Suprapubic skin (tissue), 4 donors: ENCODE measurements at regions not wholly inside any gene's neighbourhood (a gene's known extent, or its start where the extent isn't known, plus 50 kb on each side); places are given as distances from the start of the nearest gene placed in this dataset.

Experiments used
- DNase-seq, 2 donors: peaks; one replicate each; pipeline ENCODE4 v3.0.0-alpha.2; 2019; ENCODE audit warnings: low spot score in 2 of 2
- H3K27ac ChIP-seq: fragments of 200-600 bp; sonication (generic); one replicate; pipeline ENCODE4 v1.5.1; 2019
- H3K27me3 ChIP-seq: fragments of 200-600 bp; sonication (generic); one replicate; pipeline ENCODE4 v1.5.1; 2019
- H3K36me3 ChIP-seq: fragments of 200-600 bp; sonication (generic); one replicate; pipeline ENCODE4 v1.5.1; 2019
- H3K4me1 ChIP-seq: fragments of 200-600 bp; sonication (generic); one replicate; pipeline ENCODE4 v1.5.1; 2019
- H3K4me3 ChIP-seq: fragments of 200-600 bp; sonication (generic); one replicate; pipeline ENCODE4 v1.5.1; 2019; ENCODE audit warnings: mild to moderate bottlenecking
- H3K9me3 ChIP-seq: fragments of 200-600 bp; sonication (generic); one replicate; pipeline ENCODE4 v1.5.1; 2019
- EP300 ChIP-seq: sonication (generic); formaldehyde crosslinking; IDR thresholded peaks from one replicate; pipeline ENCODE4 v1.6.1; 2017; ENCODE audit warnings: antibody characterized with exemption
- POLR2A ChIP-seq, 2 donors: fragments of 450-650 bp; IDR thresholded peaks; one replicate each; pipeline ENCODE4 v1.6.1; 2017; ENCODE audit warnings: antibody characterized with exemption in 2 of 2, mild to moderate bottlenecking in 2 of 2, moderate library complexity in 2 of 2
- POLR2AphosphoS5 ChIP-seq, 3 donors: sonication (generic); formaldehyde crosslinking; IDR thresholded peaks; one replicate each; pipeline ENCODE4 v1.6.1; 2017; ENCODE audit warnings: antibody characterized with exemption in 3 of 3
- WGBS: methylation state at CpG from one replicate; pipeline ENCODE4 v1.1.5; 2018; 5-methylcytosine and 5-hydroxymethylcytosine counted together
- TF ChIP-seq, protein P1 (sequence below), 2 donors: fragments of 200-600 bp in 1 of 2; fragments of 450-650 bp in 1 of 2; sonication (generic) in 1 of 2; IDR thresholded peaks; one replicate each; pipeline ENCODE4 v1.5.1; 2016 to 2019; ENCODE audit warnings: antibody characterized with exemption in 2 of 2, mild to moderate bottlenecking in 1 of 2, moderate library complexity in 1 of 2

DNA sequence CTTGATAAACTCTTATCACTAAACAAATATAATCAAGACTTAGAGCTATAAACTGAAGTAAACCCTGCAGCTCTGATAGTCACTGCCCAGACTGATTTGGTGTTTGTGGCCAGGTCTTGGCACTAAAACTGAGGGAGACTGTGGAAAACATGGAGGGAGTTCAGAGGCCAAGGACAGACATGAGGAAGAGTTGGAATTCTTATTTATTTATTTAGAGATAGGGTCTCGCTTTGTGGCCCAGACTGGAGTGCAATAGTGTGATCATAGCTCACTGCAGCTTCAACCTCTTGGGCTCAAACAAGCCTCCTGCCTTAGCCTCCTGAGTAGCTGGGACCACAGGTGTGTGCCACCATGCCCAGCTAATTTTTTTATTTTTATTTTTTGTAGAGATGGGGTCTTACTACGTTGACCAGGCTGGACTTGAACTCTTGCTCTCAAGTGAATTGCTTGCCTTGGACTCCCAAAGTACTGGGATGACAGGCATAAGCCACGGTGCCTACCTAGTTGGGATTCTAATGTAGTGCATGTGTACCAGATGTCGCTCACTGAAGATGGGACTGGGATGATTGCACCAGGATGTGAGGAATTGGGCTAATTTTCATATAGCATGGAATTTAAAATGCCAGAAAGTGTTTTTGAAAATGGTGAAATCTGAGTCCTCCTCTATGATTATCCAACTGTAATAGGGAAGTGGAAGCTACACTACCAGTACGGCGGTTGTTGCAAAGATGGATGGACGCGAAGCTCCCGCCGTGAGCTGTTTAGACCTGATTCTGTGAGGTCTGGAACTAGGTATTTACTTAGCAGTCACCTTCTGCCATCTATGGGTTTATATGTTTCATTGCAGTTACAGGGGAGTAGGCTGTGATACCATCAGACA is 52.7 kb upstream of the CTLA4 start:
- WGBS = 29% methylated on average over 10 of the region's 10 CpGs
- H3K27me3 ChIP-seq = no peaks in the 10 kb centered on the region
- TF ChIP-seq POLR2AphosphoS5 (IDR thresholded peaks at IDR 0.05) (no peak), POLR2A (IDR thresholded peaks at IDR 0.05) (no peak), EP300 (no peak)
- TF ChIP-seq, protein P1, sequence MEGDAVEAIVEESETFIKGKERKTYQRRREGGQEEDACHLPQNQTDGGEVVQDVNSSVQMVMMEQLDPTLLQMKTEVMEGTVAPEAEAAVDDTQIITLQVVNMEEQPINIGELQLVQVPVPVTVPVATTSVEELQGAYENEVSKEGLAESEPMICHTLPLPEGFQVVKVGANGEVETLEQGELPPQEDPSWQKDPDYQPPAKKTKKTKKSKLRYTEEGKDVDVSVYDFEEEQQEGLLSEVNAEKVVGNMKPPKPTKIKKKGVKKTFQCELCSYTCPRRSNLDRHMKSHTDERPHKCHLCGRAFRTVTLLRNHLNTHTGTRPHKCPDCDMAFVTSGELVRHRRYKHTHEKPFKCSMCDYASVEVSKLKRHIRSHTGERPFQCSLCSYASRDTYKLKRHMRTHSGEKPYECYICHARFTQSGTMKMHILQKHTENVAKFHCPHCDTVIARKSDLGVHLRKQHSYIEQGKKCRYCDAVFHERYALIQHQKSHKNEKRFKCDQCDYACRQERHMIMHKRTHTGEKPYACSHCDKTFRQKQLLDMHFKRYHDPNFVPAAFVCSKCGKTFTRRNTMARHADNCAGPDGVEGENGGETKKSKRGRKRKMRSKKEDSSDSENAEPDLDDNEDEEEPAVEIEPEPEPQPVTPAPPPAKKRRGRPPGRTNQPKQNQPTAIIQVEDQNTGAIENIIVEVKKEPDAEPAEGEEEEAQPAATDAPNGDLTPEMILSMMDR (IDR thresholded peaks at IDR 0.05) = peak; percentile 57 to 65
- H3K27ac ChIP-seq = no peak overlapping the region
- no peaks in the 10 kb centered on the region for H3K9me3 ChIP-seq
- DNase-seq = no peak
- H3K4me3 ChIP-seq = no peak overlapping the region
- no peaks in the 10 kb centered on the region for H3K36me3 ChIP-seq
- peaks cover 24% of the 10 kb centered on the region for H3K4me1 ChIP-seq

DNA sequence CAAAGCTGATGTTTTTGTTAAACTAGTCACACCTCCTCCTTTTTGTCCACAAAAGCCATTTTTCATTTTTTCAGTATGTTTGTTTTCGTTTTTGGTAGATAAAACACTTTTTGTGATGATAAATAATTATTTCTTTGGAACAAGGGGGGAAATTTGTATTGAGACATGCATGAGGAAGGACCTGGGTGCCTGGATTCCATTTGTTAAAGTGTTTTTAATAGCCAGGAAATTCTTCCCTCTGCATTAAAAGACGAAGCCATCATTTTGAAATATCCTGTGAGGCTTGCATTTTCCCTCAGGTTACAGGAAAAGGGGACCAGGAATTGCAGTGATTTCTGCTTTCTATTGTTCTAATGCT is 52.1 kb upstream of the CTLA4 start:
- 5% methylated on average over 2 of the region's 2 CpGs for WGBS
- Histone ChIP-seq H3K36me3 (no peaks in the 10 kb centered on the region), H3K4me1 (peaks cover 24% of the 10 kb centered on the region), H3K27ac (no peak overlapping the region), H3K9me3 (no peaks in the 10 kb centered on the region), H3K4me3 (no peak overlapping the region), H3K27me3 (no peaks in the 10 kb centered on the region)
- no peak for DNase-seq
- TF ChIP-seq EP300 (no peak), POLR2AphosphoS5 (IDR thresholded peaks at IDR 0.05) (no peak), POLR2A (IDR thresholded peaks at IDR 0.05) (no peak)
- TF ChIP-seq, protein P1 (IDR thresholded peaks at IDR 0.05) = no peak

DNA sequence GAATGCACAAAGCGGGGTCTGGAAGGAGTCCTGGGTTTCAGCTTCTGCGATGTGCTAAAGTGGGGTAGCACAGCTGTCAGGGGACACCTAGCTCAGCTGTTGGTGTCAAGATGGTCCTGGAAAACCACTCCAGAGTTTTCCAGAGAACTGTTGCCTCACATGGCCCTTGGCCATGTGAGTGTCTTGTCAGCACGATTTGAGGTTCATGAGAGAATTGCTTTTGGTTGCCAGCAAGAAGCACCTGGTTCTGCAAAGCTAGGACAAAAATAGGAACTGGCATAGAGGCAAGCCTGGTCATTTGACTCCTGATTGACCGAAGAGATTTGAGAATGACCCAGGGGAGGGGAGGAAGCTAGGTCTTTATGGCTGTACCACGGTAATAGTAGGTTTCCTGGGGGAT is 50.4 kb upstream of the CTLA4 start:
- Histone ChIP-seq H3K36me3 (no peaks in the 10 kb centered on the region), H3K9me3 (no peaks in the 10 kb centered on the region), H3K27ac (no peak overlapping the region), H3K27me3 (no peaks in the 10 kb centered on the region), H3K4me3 (no peak overlapping the region), H3K4me1 (peaks cover 19% of the 10 kb centered on the region)
- no peak for TF ChIP-seq EP300
- TF ChIP-seq, protein P1 (IDR thresholded peaks at IDR 0.05) = no peak
- TF ChIP-seq POLR2AphosphoS5 (IDR thresholded peaks at IDR 0.05) = no peak
- 69% methylated on average over 5 of the region's 5 CpGs for WGBS
- DNase-seq = no peak
